IMR-90 (cell line): ENCODE measurements at regions not wholly inside any gene's neighbourhood (a gene's known extent, or its start where the extent isn't known, plus 50 kb on each side); places are given as distances from the start of the nearest gene placed in this dataset.

ENCODE experiments used
- ATAC-seq: fragments of 200-7000 bp; cut with Tn5 transposase; 2 replicates; pipeline ENCODE4 v1.9.1; 2020; ENCODE audit warnings: low read depth, mild to moderate bottlenecking, moderate library complexity
- BruUV-seq: library from RNA; stranded (reverse); fragments of 400-500 nt; replicated peaks from 2 replicates; lab custom pipeline; 2021; lab: Mats Ljungman, UMichigan
- CTCF ChIA-PET: fragments of 300-600 bp; formaldehyde crosslinking; extraction: SDS; loops from one replicate; lab custom pipeline; 2021; ENCODE audit warnings: antibody characterized with exemption; lab: Yijun Ruan, JAX
- POLR2A ChIA-PET: fragments of 300-600 bp; sonication (Branson Sonifier 250); formaldehyde crosslinking; loops from one replicate; lab custom pipeline; 2022; ENCODE audit warnings: antibody characterized with exemption; ENCODE audit not compliant: unreplicated experiment; lab: Charles Lee
- DNase-seq: peaks from one replicate; pipeline ENCODE4 v3.0.0; 2013
- H2AFZ ChIP-seq: replicated peaks from 2 replicates; pipeline ENCODE3; 2013; ENCODE audit warnings: low read length, mild to moderate bottlenecking; ENCODE audit not compliant: poor library complexity
- H2AK5ac ChIP-seq: 2 replicates; pipeline ENCODE4 v1.6.1; 2013; ENCODE audit warnings: low read depth, low read length, inconsistent platforms
- H2AK9ac ChIP-seq: replicated peaks from 2 replicates; pipeline ENCODE3; 2013; ENCODE audit warnings: mild to moderate bottlenecking, low read depth, low read length, moderate library complexity; ENCODE audit not compliant: poor library complexity
- H2BK120ac ChIP-seq: 2 replicates; pipeline ENCODE4 v1.6.1; 2013; ENCODE audit warnings: low read depth, low read length, inconsistent platforms
- H2BK15ac ChIP-seq: 3 replicates; pipeline ENCODE4 v1.6.1; 2013; ENCODE audit warnings: low read depth, low read length, inconsistent platforms
- H2BK20ac ChIP-seq: 2 replicates; pipeline ENCODE4 v1.6.1; 2013; ENCODE audit warnings: low read depth, mild to moderate bottlenecking, inconsistent platforms, low read length, moderate library complexity
- H2BK5ac ChIP-seq: 2 replicates; pipeline ENCODE4 v1.6.1; 2013; ENCODE audit warnings: mild to moderate bottlenecking, low read depth, low read length, inconsistent platforms; ENCODE audit not compliant: poor library complexity, severe bottlenecking
- H3K14ac ChIP-seq: replicated peaks from 2 replicates; pipeline ENCODE4 v1.6.1; 2013; ENCODE audit warnings: low read depth, low read length, inconsistent platforms
- H3K18ac ChIP-seq: 2 replicates; pipeline ENCODE4 v1.6.1; 2013; ENCODE audit warnings: low read depth, low read length, control low read depth
- H3K23ac ChIP-seq: 2 replicates; pipeline ENCODE4 v1.6.1; 2013; ENCODE audit warnings: low read depth, low read length, inconsistent platforms
- H3K27ac ChIP-seq: 2 replicates; pipeline ENCODE4 v1.5.1; 2013; ENCODE audit warnings: mild to moderate bottlenecking, control low read depth, low read length; ENCODE audit not compliant: insufficient read depth
- H3K27me3 ChIP-seq: 2 replicates; pipeline ENCODE4 v1.6.1; 2013; ENCODE audit warnings: low read length; ENCODE audit not compliant: control insufficient read depth, insufficient read depth
- H3K36me3 ChIP-seq: 2 replicates; pipeline ENCODE4 v1.6.1; 2013; ENCODE audit warnings: low read length, mixed read lengths; ENCODE audit not compliant: control insufficient read depth, insufficient read depth
- H3K4ac ChIP-seq: 2 replicates; pipeline ENCODE4 v1.6.1; 2013; ENCODE audit warnings: low read depth, low read length, inconsistent platforms
- H3K4me1 ChIP-seq: 2 replicates; pipeline ENCODE4 v1.6.1; 2013; ENCODE audit warnings: low read length, mixed read lengths; ENCODE audit not compliant: control insufficient read depth, insufficient read depth
- H3K4me2 ChIP-seq: 2 replicates; pipeline ENCODE4 v1.6.1; 2013; ENCODE audit warnings: low read depth, mild to moderate bottlenecking, control low read depth, low read length, moderate library complexity
- H3K4me3 ChIP-seq: 2 replicates; pipeline ENCODE4 v1.5.1; 2013; ENCODE audit warnings: low read depth, mild to moderate bottlenecking, control low read depth, low read length, moderate library complexity; ENCODE audit not compliant: insufficient read depth
- H3K56ac ChIP-seq: 2 replicates; pipeline ENCODE4 v1.6.1; 2013; ENCODE audit warnings: low read length, inconsistent platforms; ENCODE audit not compliant: insufficient read depth; ENCODE audit errors: extremely low read depth
- H3K79me1 ChIP-seq, 2 experiments: 2 replicates each; pipeline ENCODE4 v1.6.1; 2013; ENCODE audit warnings: low read length in 2 of 2, inconsistent platforms in 1 of 2, low read depth in 1 of 2
- H3K9ac ChIP-seq: 2 replicates; pipeline ENCODE4 v1.6.1; 2013; ENCODE audit warnings: low read depth, low read length, control low read depth
- H3K9me1 ChIP-seq: 2 replicates; pipeline ENCODE4 v1.6.1; 2013; ENCODE audit warnings: low read length, inconsistent platforms; ENCODE audit not compliant: insufficient read depth
- H3K9me3 ChIP-seq: 2 replicates; pipeline ENCODE4 v1.6.1; 2013; ENCODE audit warnings: low read length; ENCODE audit not compliant: control insufficient read depth, insufficient read depth
- H4K20me1 ChIP-seq: 2 replicates; pipeline ENCODE4 v1.6.1; 2013; ENCODE audit warnings: low read length, inconsistent platforms; ENCODE audit not compliant: insufficient read depth
- H4K5ac ChIP-seq: 2 replicates; pipeline ENCODE4 v1.6.1; 2013; ENCODE audit warnings: mild to moderate bottlenecking, low read depth, low read length, control low read depth
- H4K8ac ChIP-seq, 2 experiments: 2 replicates each; pipeline ENCODE4 v1.6.1; 2013; ENCODE audit warnings: low read depth in 2 of 2, low read length in 2 of 2, control low read depth in 1 of 2, inconsistent platforms in 1 of 2
- H4K91ac ChIP-seq: 2 replicates; pipeline ENCODE4 v1.6.1; 2013; ENCODE audit warnings: low read depth, low read length, inconsistent platforms; ENCODE audit not compliant: insufficient read depth
- CEBPB ChIP-seq: IDR thresholded peaks from 2 replicates; pipeline ENCODE4 v1.6.1; 2012; ENCODE audit warnings: low read depth, low read length, improper control_type of control experiment
- CHD1 ChIP-seq: IDR thresholded peaks from 2 replicates; pipeline ENCODE4 v1.6.1; 2012; ENCODE audit warnings: low read depth, low read length, improper control_type of control experiment
- CTCF ChIP-seq: conservative IDR thresholded peaks from 2 replicates; pipeline ENCODE4 v1.5.1; 2012; ENCODE audit warnings: mild to moderate bottlenecking, low read depth, low read length, improper control_type of control experiment
- ELK1 ChIP-seq: fragments of 150-350 bp; IDR thresholded peaks from 2 replicates; pipeline ENCODE4 v1.6.1; 2016; ENCODE audit warnings: low read depth, mild to moderate bottlenecking, low read length, moderate library complexity, borderline replicate concordance
- FOS ChIP-seq: fragments of 150-350 bp; IDR thresholded peaks from 2 replicates; pipeline ENCODE4 v1.6.1; 2016; ENCODE audit warnings: low read depth, low read length
- MAFK ChIP-seq: IDR thresholded peaks from 2 replicates; pipeline ENCODE4 v1.6.1; 2012; ENCODE audit warnings: low read depth, low read length, improper control_type of control experiment
- MAZ ChIP-seq: IDR thresholded peaks from 2 replicates; pipeline ENCODE4 v1.6.1; 2012; ENCODE audit warnings: low read depth, mild to moderate bottlenecking, low read length, improper control_type of control experiment, moderate library complexity, borderline replicate concordance
- MXI1 ChIP-seq: IDR thresholded peaks from 2 replicates; pipeline ENCODE4 v1.6.1; 2012; ENCODE audit warnings: low read depth, mild to moderate bottlenecking, low read length, moderate library complexity, borderline replicate concordance
- NFE2L2 ChIP-seq: fragments of 150-350 bp; IDR thresholded peaks from 2 replicates; pipeline ENCODE4 v1.6.1; 2016; ENCODE audit warnings: low read depth, mild to moderate bottlenecking, low read length
- POLR2A ChIP-seq: IDR thresholded peaks from 2 replicates; pipeline ENCODE4 v1.6.1; 2012; ENCODE audit warnings: mild to moderate bottlenecking, low read depth, low read length
- RAD21 ChIP-seq: IDR thresholded peaks from 2 replicates; pipeline ENCODE4 v1.6.1; 2012; ENCODE audit warnings: low read length, improper control_type of control experiment
- RFX5 ChIP-seq: IDR thresholded peaks from 2 replicates; pipeline ENCODE4 v1.8.0; 2012; ENCODE audit warnings: low read depth, mild to moderate bottlenecking, low read length, moderate library complexity
- SMC3 ChIP-seq: fragments of 150-350 bp; IDR thresholded peaks from 2 replicates; pipeline ENCODE4 v1.6.1; 2016; ENCODE audit warnings: low read depth, mild to moderate bottlenecking, antibody characterized with exemption, low read length, moderate library complexity
- USF2 ChIP-seq: fragments of 150-350 bp; IDR thresholded peaks from 2 replicates; pipeline ENCODE4 v1.6.1; 2017; ENCODE audit warnings: mild to moderate bottlenecking, antibody characterized with exemption, low read length, low read depth
- WGBS, 2 experiments: methylation state at CpG; one replicate each; pipeline versions ENCODE4 v1.1.5 to v1.1.7; 2013; ENCODE audit warnings: missing lambda C conversion rate in 2 of 2; ENCODE audit not compliant: insufficient read length in 1 of 2; ENCODE audit errors: extremely low coverage in 2 of 2; 5-methylcytosine and 5-hydroxymethylcytosine counted together
- dilution Hi-C: fragments of 300-500 bp; cut with HindIII; formaldehyde crosslinking; loops from one replicate; pipeline ENCODE4 v1.14.3; 2018; ENCODE audit warnings: low sequenced_read_pairs; ENCODE audit not compliant: unreplicated experiment
- in situ Hi-C: fragments of 300-500 bp; cut with MboI; formaldehyde crosslinking; loops from 3 replicates; pipeline ENCODE4 v1.14.3; 2019; ENCODE audit warnings: low sequenced_read_pairs, inconsistent platforms, mixed read lengths
- intact Hi-C: fragments of 100-400 bp; cut with micrococcal nuclease; formaldehyde crosslinking; loops from 2 replicates; pipeline ENCODE4 v1.10.0; 2022

- CTCF ChIA-PET = no interaction called here
- no peak overlapping the region for H2AK5ac ChIP-seq
- H4K5ac ChIP-seq = no peak overlapping the region
- no peak overlapping the region for H2AFZ ChIP-seq
- dilution Hi-C loops (no loop called here), in situ Hi-C loops (no loop called here), intact Hi-C loops (no loop called here)
- H3K27ac ChIP-seq = no peak overlapping the region
- no peak overlapping the region for H3K14ac ChIP-seq
- H3K4ac ChIP-seq = no peak overlapping the region
- H3K4me1 ChIP-seq = no peaks in the 10 kb centered on the region
- H3K9ac ChIP-seq = no peak overlapping the region
- peaks cover 20% of the 10 kb centered on the region for H3K27me3 ChIP-seq
- no peak overlapping the region for H3K56ac ChIP-seq
- H3K9me1 ChIP-seq = no peaks in the 10 kb centered on the region
- no peak overlapping the region for H2BK20ac ChIP-seq
- no peak overlapping the region for H2BK5ac ChIP-seq
- H3K36me3 ChIP-seq = no peaks in the 10 kb centered on the region
- BruUV-seq = no TSS peak
- POLR2A ChIA-PET = no interaction called here
- no peak overlapping the region for H3K23ac ChIP-seq
- no peak overlapping the region for H4K8ac ChIP-seq
- no peak overlapping the region for H3K4me3 ChIP-seq
- no peak for ATAC-seq
- no peaks in the 10 kb centered on the region for H3K9me3 ChIP-seq
- no peak overlapping the region for H2BK120ac ChIP-seq
- no peaks in the 10 kb centered on the region for H3K79me1 ChIP-seq
- no peaks in the 10 kb centered on the region for H4K20me1 ChIP-seq
- no peak overlapping the region for H2BK15ac ChIP-seq
- TF ChIP-seq CEBPB (no peak), RFX5 (no peak), CHD1 (no peak), FOS (no peak), MXI1 (no peak), MAZ (no peak), USF2 (no peak), SMC3 (no peak), CTCF (no peak), RAD21 (no peak), NFE2L2 (no peak), ELK1 (no peak), MAFK (no peak), POLR2A (no peak)
- no peak overlapping the region for H3K18ac ChIP-seq
- DNase-seq = no peak
- H4K91ac ChIP-seq = no peak overlapping the region
- no CpG with 5 or more reads among the region's 1 CpG for WGBS, 2 experiments
- H3K4me2 ChIP-seq = no peak overlapping the region
- H2AK9ac ChIP-seq = no peak overlapping the region
Observed at GRCh38 chrX:69365349-69365748, 138.8 kb upstream of the NALF2 start.
